GM23338 (cell line): ENCODE measurements at regions not wholly inside any gene's neighbourhood (a gene's known extent, or its start where the extent isn't known, plus 50 kb on each side); places are given as distances from the start of the nearest gene placed in this dataset.

Experiments used
- ATAC-seq: fragments of 200-7000 bp; cut with Tn5 transposase; 3 replicates; pipeline ENCODE4 v1.9.1; 2020
- DNase-seq: peaks from one replicate; pipeline ENCODE4 v3.0.0-alpha.2; 2015; ENCODE audit warnings: low spot score
- H2AFZ ChIP-seq: fragments of 200-600 bp; sonication (generic); 2 replicates; pipeline ENCODE4 v1.8.0; 2016; ENCODE audit warnings: antibody characterized with exemption, mild to moderate bottlenecking, moderate library complexity
- H3F3A ChIP-seq: fragments of 200-600 bp; sonication (generic); replicated peaks from 2 replicates; pipeline ENCODE4 v1.8.0; 2017; ENCODE audit warnings: antibody characterized with exemption, mixed run types, low read depth
- H3K27ac ChIP-seq: fragments of 200-600 bp; sonication (generic); 2 replicates; pipeline ENCODE4 v1.6.1; 2016; ENCODE audit warnings: low read depth
- H3K27me3 ChIP-seq: fragments of 200-600 bp; sonication (generic); 2 replicates; pipeline ENCODE4 v1.8.0; 2016; ENCODE audit warnings: mild to moderate bottlenecking, mixed run types, moderate library complexity; ENCODE audit not compliant: insufficient read depth
- H3K36me3 ChIP-seq: fragments of 200-600 bp; sonication (generic); 2 replicates; pipeline ENCODE4 v1.8.0; 2016; ENCODE audit warnings: mild to moderate bottlenecking; ENCODE audit not compliant: insufficient read depth
- H3K4me1 ChIP-seq: fragments of 200-600 bp; sonication (generic); 2 replicates; pipeline ENCODE4 v1.8.0; 2016; ENCODE audit warnings: mild to moderate bottlenecking, moderate library complexity; ENCODE audit not compliant: insufficient read depth
- H3K4me2 ChIP-seq: fragments of 200-600 bp; sonication (generic); 2 replicates; pipeline ENCODE4 v1.7.1; 2017; ENCODE audit warnings: mixed run types
- H3K4me3 ChIP-seq: fragments of 200-600 bp; sonication (generic); 2 replicates; pipeline ENCODE4 v1.6.1; 2016; ENCODE audit warnings: mixed run types
- H3K79me2 ChIP-seq: fragments of 200-600 bp; sonication (generic); replicated peaks from 2 replicates; pipeline ENCODE4 v1.8.0; 2017; ENCODE audit warnings: mild to moderate bottlenecking; ENCODE audit not compliant: insufficient read depth
- H3K9me2 ChIP-seq: fragments of 200-600 bp; sonication (generic); 2 replicates; pipeline ENCODE4 v1.8.0; 2017; ENCODE audit not compliant: insufficient read depth
- H4K20me1 ChIP-seq: fragments of 200-600 bp; sonication (generic); replicated peaks from 2 replicates; pipeline ENCODE4 v1.8.0; 2017; ENCODE audit warnings: mild to moderate bottlenecking; ENCODE audit not compliant: insufficient read depth
- H3K27ac Mint-ChIP-seq: 2 replicates; pipeline ENCODE4 v1.8.0; 2020; ENCODE audit warnings: inconsistent platforms, mild to moderate bottlenecking, moderate library complexity, mixed read lengths
- H3K27me3 Mint-ChIP-seq: 3 replicates; pipeline ENCODE4 v1.8.0; 2022; ENCODE audit warnings: low read depth, mild to moderate bottlenecking, moderate library complexity, mixed read lengths, inconsistent platforms; ENCODE audit not compliant: insufficient read depth, poor library complexity
- H3K36me3 Mint-ChIP-seq: 3 replicates; pipeline ENCODE4 v1.8.0; 2021; ENCODE audit warnings: low read depth, mild to moderate bottlenecking, inconsistent platforms, moderate library complexity, mixed read lengths
- H3K4me1 Mint-ChIP-seq: 3 replicates; pipeline ENCODE4 v1.8.0; 2020; ENCODE audit warnings: mild to moderate bottlenecking, inconsistent platforms, mixed read lengths
- H3K4me3 Mint-ChIP-seq: 3 replicates; pipeline ENCODE4 v1.8.0; 2021; ENCODE audit warnings: moderate library complexity, mild to moderate bottlenecking, inconsistent platforms, mixed read lengths
- H3K9me3 Mint-ChIP-seq: 3 replicates; pipeline ENCODE4 v1.8.0; 2020; ENCODE audit warnings: moderate library complexity, mild to moderate bottlenecking, inconsistent platforms, mixed read lengths
- ETS1 ChIP-seq: IDR thresholded peaks from 2 replicates; pipeline ENCODE4 v1.6.1; 2016; ENCODE audit warnings: antibody characterized with exemption
- EZH2phosphoT487 ChIP-seq: fragments of 200-600 bp; sonication (generic); IDR thresholded peaks from one replicate; pipeline ENCODE4 v1.8.1; 2018; ENCODE audit warnings: antibody characterized with exemption; ENCODE audit not compliant: unreplicated experiment
- POLR2AphosphoS5 ChIP-seq: IDR thresholded peaks from 2 replicates; pipeline ENCODE4 v1.6.1; 2016; ENCODE audit warnings: antibody characterized with exemption, low read depth
- ZNF114 ChIP-seq: fragments of 250-450 bp; sonication (Bioruptor Pico); IDR thresholded peaks from 2 replicates; pipeline ENCODE4 v1.5.0; 2020; ENCODE audit warnings: mild to moderate bottlenecking, moderate library complexity
- ZNF331 ChIP-seq: fragments of 250-450 bp; sonication (Bioruptor Pico); IDR thresholded peaks from 2 replicates; pipeline ENCODE4 v1.5.0; 2020; ENCODE audit warnings: low read depth, mild to moderate bottlenecking, moderate library complexity
- TF ChIP-seq, protein P1 (sequence below), 2 experiments: fragments of 200-600 bp in 1 of 2; sonication (generic) in 1 of 2; conservative IDR thresholded peaks; 2 replicates each; pipeline versions ENCODE4 v1.5.1 to v1.6.1; 2016 to 2017; ENCODE audit warnings: antibody characterized with exemption in 2 of 2, low read depth in 2 of 2, mild to moderate bottlenecking in 2 of 2, moderate library complexity in 1 of 2

DNA sequence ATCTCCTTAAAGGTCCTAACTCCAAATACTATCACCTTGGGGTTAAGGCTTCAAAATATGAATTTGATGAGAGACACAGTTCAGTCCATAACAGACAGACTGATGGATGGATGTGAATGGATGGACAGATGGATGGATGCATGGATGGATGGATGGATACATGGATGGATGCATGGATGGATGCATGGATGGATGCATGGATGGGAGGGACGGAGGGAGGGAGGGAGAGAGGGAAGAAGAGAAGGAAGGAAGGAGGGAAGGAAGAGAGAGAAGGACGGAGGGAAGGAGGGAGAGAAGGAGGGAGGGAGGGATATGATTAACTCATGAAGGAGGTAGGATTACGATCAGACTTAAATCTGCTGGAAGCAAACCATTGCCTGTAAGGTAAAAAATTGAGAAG is 192.4 kb downstream of the LRRN1 start (continued):
- TF ChIP-seq, protein P1, sequence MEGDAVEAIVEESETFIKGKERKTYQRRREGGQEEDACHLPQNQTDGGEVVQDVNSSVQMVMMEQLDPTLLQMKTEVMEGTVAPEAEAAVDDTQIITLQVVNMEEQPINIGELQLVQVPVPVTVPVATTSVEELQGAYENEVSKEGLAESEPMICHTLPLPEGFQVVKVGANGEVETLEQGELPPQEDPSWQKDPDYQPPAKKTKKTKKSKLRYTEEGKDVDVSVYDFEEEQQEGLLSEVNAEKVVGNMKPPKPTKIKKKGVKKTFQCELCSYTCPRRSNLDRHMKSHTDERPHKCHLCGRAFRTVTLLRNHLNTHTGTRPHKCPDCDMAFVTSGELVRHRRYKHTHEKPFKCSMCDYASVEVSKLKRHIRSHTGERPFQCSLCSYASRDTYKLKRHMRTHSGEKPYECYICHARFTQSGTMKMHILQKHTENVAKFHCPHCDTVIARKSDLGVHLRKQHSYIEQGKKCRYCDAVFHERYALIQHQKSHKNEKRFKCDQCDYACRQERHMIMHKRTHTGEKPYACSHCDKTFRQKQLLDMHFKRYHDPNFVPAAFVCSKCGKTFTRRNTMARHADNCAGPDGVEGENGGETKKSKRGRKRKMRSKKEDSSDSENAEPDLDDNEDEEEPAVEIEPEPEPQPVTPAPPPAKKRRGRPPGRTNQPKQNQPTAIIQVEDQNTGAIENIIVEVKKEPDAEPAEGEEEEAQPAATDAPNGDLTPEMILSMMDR (conservative IDR thresholded peaks at IDR 0.05; ENCODE audit: low read depth in 2 of 2), result no peak
- TF ChIP-seq ETS1, result no peak
- TF ChIP-seq ZNF331, result no peak
- TF ChIP-seq EZH2phosphoT487, result no peak
- TF ChIP-seq POLR2AphosphoS5, result no peak
- TF ChIP-seq ZNF114 (CRISPR knock-in tag), result no peak

- TF ChIP-seq POLR2AphosphoS5, result no peak
- no peak for TF ChIP-seq ETS1
- TF ChIP-seq, protein P1 (conservative IDR thresholded peaks at IDR 0.05; ENCODE audit: low read depth in 2 of 2), result no peak
- no peaks in the 10 kb centered on the region for H3K9me2 ChIP-seq
- H3K27ac Mint-ChIP-seq, result no peak overlapping the region
- no peaks in the 10 kb centered on the region for H4K20me1 ChIP-seq
- H3K27me3 Mint-ChIP-seq, result no peaks in the 10 kb centered on the region
- H3K79me2 ChIP-seq, result no peaks in the 10 kb centered on the region
- peaks cover 64% of the 10 kb centered on the region for H3K9me3 Mint-ChIP-seq
- DNase-seq (no peak), ATAC-seq (no peak)
- no peak overlapping the region for H3K27ac ChIP-seq
- no peaks in the 10 kb centered on the region for H3K4me1 Mint-ChIP-seq
- no peak overlapping the region for H2AFZ ChIP-seq
- peaks cover 3% of the 10 kb centered on the region; the same call in 1 of the 3 replicates for H3K36me3 Mint-ChIP-seq
- no peak overlapping the region for H3K4me3 Mint-ChIP-seq
- H3K4me2 ChIP-seq, result no peak overlapping the region
- no peaks in the 10 kb centered on the region for H3F3A ChIP-seq
- H3K36me3 ChIP-seq, result no peaks in the 10 kb centered on the region
- no peak overlapping the region for H3K4me3 ChIP-seq
- no peaks in the 10 kb centered on the region for H3K27me3 ChIP-seq
- H3K4me1 ChIP-seq, result no peaks in the 10 kb centered on the region
Measured at GRCh38 chr3:3992312-3992874, 193.2 kb downstream of the LRRN1 start.
